22Rv1 (cell line): ENCODE measurements at regions not wholly inside any gene's neighbourhood (a gene's known extent, or its start where the extent isn't known, plus 50 kb on each side); places are given as distances from the start of the nearest gene placed in this dataset.

Experiments
- H3K27ac ChIP-seq: fragments of 450-650 bp; 2 replicates; pipeline ENCODE4 v1.5.1; 2017
- ZFX ChIP-seq: fragments of 450-650 bp; IDR thresholded peaks from 2 replicates; pipeline ENCODE4 v1.6.1; 2017; ENCODE audit warnings: antibody characterized with exemption, borderline replicate concordance
- TF ChIP-seq, protein P1 (sequence below): fragments of 450-650 bp; IDR thresholded peaks from 2 replicates; pipeline ENCODE4 v1.5.1; 2017; ENCODE audit warnings: mild to moderate bottlenecking

DNA sequence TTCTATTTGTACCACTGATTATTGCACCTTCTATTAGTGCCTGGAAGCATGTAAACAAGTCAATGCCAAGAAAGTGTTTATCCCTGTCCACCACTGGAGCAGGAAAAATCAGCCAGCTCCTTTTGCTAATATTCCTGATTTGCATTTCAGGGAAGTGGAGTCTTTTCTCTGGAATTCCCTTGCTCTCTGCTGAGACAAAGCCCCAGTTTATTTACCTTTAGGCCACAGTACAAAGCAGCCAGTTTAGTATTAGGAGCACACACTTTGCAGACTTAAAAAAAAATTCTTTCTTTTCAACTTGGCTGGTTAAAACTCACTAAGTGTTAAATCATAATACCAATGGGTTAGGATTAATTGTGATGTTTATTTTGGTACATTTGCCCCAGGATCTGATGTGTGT lies 631.1 kb downstream of the PKHD1 start:
- TF ChIP-seq ZFX: no peak
- TF ChIP-seq, protein P1, sequence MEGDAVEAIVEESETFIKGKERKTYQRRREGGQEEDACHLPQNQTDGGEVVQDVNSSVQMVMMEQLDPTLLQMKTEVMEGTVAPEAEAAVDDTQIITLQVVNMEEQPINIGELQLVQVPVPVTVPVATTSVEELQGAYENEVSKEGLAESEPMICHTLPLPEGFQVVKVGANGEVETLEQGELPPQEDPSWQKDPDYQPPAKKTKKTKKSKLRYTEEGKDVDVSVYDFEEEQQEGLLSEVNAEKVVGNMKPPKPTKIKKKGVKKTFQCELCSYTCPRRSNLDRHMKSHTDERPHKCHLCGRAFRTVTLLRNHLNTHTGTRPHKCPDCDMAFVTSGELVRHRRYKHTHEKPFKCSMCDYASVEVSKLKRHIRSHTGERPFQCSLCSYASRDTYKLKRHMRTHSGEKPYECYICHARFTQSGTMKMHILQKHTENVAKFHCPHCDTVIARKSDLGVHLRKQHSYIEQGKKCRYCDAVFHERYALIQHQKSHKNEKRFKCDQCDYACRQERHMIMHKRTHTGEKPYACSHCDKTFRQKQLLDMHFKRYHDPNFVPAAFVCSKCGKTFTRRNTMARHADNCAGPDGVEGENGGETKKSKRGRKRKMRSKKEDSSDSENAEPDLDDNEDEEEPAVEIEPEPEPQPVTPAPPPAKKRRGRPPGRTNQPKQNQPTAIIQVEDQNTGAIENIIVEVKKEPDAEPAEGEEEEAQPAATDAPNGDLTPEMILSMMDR: no peak

DNA sequence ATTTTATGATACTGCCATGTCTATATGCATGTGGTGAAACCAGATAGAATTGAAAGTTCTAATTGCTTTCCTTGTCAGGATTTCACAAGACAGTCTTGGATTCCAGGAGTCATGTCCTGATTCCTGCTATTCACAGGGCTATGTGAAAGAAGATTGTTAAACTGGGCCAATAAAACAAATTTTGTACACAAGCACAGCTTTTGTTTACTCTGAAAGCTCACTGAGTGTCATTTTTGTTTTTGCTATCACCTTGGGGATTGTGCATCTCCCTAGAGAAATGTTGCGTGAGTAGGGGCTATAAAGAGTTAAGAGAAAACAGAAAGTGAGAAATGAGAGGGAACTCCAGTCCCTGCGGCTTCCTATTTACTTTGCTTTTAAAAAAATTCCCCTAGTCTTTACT lies 627.5 kb downstream of the PKHD1 start:
- no peak overlapping the region for H3K27ac ChIP-seq
- TF ChIP-seq, protein P1: no peak
- TF ChIP-seq ZFX: no peak

More for the DNA sequence above, 631.1 kb downstream of the PKHD1 start:
- no peak overlapping the region for H3K27ac ChIP-seq

DNA sequence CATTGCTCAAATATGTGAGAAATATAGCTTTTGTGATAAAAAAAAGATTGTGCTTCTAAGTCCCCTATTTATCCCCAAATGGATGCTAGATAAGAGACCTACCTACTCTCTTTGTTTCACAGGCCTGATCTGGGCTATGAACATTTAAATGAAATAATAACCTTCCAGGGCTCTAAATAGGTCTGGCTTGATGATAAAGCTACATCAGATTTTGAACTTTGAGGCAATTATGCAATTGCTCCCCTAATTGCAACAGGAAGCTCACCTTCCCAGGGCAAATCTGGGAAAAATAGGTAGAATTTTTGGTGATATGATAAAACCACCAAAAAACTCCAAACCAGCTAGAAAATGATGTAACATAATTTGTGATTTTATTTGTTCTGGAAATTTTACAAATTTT lies 624.5 kb downstream of the PKHD1 start:
- no peak for TF ChIP-seq ZFX
- TF ChIP-seq, protein P1: no peak
- no peak overlapping the region for H3K27ac ChIP-seq

DNA sequence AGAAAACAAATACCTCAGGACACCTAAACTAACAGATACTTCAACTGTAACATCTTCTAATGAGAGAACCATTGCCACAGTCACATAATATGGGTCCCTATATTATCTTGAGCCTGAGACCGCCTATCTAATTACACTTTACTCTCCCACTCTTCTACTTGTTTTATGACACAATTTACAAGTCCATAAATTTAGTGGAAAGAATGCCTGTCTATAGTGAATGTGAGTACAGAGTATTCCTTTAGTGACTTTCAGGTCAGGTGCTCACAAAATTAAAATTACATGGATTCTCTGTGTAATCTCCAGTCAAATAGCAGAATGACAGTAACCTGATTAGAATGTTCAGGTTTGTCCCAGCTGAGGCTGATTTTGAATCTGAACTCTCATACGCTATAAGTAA lies 624.1 kb downstream of the PKHD1 start:
- TF ChIP-seq, protein P1: no peak
- TF ChIP-seq ZFX: no peak
- no peak overlapping the region for H3K27ac ChIP-seq

DNA sequence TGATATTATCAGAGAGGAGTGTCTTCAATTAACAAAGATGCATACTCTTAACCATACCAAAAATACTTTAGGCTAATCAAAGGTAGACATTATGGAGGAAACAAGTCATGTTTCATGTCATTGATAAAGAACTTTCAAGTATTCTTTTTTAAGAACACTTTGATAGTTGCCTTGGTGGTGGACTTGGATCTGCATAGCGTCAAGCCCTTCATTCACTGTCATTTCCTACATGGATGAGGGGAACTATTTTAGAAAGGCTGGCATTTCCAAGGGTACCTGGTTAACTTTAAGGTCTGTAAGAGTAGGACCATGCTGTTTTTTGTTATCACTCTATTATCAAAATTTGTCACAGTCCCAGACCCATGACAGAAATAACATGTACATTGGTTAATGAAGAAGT lies 622.5 kb downstream of the PKHD1 start:
- H3K27ac ChIP-seq: no peak overlapping the region
- TF ChIP-seq ZFX: no peak
- TF ChIP-seq, protein P1: no peak

DNA sequence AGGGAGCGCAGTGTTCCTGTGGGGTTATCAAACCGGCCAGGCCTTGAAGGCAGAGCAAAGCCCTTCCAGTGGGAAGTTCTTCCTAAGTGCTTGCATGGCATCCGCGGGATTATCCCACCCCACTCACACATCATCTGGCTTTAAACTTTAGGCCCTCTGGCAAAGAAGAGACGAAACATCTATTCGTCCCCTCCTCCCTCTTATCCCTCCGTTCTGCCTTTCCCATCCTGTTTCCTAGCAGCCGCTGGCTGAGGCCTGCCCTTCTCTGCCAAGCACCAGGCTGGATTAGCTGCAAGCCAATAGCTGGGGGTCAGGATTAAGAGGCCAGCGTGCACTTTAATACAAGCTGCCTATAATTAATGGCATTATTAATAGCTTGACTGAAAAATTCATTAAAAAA lies 621.0 kb downstream of the PKHD1 start:
- TF ChIP-seq, protein P1: no peak
- no peak for TF ChIP-seq ZFX
- H3K27ac ChIP-seq: no peak overlapping the region

DNA sequence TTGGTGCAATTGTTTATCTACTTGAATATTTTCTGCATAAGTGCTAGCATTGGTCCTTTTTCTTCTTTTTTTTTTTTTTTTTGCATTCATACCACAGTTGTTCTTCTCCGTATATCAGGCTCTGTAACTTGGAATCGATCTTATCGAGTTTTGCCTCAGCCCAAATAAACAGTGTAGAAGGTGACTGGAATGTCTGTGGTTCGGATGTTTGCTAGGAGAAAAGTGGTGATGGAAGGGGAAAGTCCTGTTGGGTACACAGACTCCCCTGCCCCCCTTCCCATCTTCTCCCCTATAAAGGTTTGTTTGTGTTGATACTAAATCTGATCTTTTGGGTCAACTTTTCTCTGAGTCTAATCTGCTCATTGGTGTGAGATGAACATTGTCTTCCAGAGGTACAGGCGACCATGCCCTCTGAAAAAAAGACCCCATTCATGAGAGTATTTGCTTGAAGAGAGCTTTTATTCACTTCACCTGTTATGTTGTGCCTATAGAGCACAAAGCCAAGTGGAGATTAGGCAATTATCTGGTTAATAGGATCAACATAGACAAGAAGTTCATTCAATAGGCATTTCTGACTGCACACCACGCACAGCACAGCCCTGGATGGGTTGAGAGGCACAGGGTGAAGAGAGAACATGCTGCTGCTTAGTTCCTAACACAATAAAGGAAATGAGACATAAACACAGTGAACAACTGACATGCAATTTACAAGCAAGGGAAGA lies 620.0 kb downstream of the PKHD1 start:
- TF ChIP-seq ZFX: no peak
- TF ChIP-seq, protein P1: no peak
- no peak overlapping the region for H3K27ac ChIP-seq
